HG03575 (cell line): ENCODE measurements at regions not wholly inside any gene's neighbourhood (a gene's known extent, or its start where the extent isn't known, plus 50 kb on each side); places are given as distances from the start of the nearest gene placed in this dataset.

Experiments
- ATAC-seq: cut with Tn5 transposase; IDR thresholded peaks from one replicate; pipeline ENCODE4 v1.9.1; 2021; ENCODE audit not compliant: unreplicated experiment, insufficient number of reproducible peaks, low FRiP score; ENCODE audit errors: extremely low read depth

DNA sequence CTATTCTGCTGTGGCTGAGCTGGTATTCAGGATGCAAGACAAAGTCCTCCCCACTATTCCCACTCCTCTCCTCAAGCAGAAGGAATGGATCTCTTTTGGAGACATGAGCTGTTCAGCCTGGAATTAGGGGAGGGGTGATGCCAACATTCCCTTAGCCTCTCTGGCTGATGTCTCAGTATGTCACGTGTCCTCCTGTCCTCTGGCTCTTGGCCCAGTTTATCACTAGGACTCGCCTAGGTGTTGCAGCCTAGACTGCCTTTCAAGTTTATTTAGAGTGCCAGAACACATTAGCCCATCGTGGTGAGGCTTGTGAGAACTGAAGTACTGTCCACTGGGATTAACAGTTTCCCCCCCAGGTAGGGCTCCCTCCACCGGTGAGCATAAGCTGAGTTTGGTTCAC, 239.9 kb upstream of the MIS18BP1 start:
- ATAC-seq: no peak

DNA sequence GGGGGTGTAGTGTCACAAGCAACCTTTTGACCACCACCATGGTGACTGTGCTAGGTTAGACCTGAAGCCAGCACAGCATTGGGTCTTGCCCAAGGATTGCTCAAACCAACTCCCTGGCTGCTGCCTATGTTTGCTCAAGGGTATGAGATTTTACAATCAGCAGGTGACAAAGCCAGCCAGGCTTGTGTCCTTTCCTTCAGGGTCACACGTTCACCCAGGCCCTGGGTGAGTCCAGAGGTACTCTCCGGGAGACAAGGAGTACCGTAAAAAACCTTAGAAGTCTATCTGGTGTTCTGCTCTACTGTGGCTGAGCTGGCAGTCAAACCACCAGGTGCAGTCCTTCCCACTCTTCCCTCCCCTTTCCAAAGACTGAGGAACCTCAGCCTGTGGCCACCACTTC, 238.9 kb upstream of the MIS18BP1 start:
- no peak for ATAC-seq

DNA sequence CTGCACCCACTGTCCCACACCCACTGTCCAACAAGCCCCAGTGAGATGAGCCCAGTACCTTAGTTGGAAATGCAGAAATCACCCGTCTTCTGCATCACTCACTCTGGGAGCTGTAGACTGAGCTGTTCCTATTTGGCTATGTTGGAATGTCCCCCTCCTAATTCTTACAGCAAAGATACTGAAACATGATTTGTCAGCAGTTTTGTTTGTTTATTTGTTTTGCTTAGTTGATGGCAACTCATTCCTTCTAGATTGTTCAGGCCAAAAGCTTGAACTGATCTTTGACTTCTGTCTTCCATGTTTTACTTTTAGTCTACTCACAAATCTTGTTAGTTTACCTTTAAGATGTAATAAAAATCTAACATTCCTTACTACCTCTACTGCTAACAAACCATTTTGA, 233.6 kb upstream of the MIS18BP1 start:
- ATAC-seq: no peak

DNA sequence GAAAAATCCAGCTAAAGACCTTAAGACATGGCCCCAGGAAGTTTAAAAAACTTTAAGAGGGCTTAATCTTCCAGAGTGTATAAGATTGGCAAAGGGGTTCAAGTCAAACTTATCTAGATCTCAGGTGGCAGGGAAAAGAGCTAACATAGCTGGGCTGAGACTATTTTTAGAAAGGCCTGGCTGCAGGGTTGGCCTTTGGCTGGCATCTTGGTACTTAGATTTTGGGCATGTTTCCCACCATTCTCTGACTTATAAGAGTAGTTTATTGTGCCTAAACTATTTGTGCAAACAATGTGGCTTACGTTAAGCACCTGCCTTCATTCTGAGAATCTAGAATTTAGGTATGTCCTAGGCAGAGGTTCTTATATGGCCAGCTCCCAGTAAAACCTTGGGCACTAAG, 214.0 kb upstream of the MIS18BP1 start:
- ATAC-seq: no peak

DNA sequence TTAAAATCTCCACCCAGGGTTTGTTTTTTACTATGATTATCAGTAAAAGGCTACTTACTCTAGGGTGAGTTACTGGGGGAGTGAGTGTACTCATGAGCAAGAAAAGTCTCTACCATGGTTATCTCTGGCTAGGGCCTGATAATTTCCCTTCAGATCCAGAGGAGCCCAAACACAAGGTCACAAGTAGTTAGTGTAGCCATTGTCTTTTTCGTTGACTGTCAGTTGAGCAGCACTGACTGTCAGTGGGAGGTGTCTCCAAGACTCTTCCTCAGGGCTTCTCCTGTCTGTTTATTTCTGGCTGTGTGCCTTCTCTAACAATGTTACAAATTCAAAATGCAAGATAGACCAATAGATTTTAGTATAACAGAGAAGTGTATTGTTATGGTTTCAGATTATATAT, 181.2 kb upstream of the MIS18BP1 start:
- no peak for ATAC-seq

DNA sequence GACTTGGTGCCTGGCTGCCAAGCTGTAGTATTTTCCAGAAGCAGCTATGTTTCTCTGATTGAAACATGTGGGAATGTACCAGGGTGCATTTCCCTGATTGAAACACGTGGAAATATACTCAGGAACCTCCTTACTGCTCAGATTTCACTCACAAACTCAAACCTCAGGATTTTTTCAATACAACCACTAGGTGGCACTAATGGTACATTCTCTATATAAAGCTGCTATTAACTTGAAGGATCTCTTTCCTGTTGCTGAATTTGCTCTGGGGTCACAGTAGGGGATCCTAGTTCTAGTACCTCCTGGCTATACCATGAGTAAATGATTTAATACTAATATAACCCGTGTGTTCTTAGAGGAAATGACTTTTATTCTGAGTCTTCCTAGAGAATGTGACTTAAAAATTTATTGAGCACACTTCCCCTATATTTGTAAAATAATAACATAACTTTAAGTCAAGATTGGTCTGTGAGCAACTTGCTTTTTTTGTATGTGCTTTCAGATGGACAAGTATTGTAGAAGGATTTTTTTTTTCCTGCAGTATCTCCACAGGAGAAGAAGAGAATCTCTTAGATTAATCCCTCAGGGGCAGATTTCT, 173.8 kb upstream of the MIS18BP1 start:
- ATAC-seq: peak; percentile 79

DNA sequence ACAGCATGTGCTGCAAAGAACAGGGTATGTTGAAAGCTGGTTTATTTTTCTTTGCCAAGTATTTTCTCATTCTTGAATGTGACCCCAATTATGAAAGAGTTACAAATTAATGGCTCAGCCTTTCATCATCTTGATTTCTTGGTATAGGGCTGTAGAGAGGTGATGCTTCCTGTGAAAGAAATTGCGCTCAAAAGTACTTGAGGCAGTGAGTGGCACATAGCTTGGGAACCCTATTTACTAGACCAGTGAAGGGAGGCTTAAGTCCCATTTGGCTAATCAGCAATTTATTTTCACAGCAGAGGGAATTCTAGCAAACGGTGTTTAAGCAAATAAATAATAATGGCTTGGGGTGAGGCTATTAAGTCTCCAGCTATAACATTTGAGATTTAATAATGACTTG, 153.9 kb upstream of the MIS18BP1 start:
- ATAC-seq: no peak

DNA sequence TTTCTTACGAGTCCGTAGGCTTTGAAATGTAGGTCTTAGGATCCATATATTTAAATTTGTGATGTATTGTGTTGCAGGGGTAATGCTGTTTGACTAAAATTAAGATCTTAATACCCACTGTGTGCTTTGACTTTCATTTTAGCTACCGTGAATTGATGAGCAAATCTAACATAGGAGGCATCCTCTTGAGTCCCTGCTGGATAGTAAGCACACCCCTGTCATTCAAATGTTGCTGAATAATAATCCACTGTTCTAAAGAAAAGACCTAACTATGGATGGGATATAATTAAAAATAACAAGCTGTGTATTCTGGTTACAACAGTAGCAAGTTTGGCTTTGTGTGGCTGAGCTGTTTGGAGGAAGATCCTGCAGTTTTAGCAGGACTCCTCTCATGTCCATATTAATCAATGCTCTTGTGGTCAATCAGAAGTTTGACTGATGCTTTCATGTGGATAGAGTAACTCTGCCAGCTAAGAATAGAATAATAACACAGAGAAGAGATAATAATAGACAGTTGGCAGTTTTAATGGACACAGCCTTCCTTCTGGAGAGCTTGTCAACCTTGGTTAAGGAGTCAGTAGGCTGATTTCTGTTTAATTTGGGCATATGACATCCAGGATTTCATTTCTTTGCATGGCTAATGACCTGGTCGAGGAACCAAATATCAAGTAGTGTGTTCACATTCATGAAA, 148.1 kb upstream of the MIS18BP1 start:
- no peak for ATAC-seq

DNA sequence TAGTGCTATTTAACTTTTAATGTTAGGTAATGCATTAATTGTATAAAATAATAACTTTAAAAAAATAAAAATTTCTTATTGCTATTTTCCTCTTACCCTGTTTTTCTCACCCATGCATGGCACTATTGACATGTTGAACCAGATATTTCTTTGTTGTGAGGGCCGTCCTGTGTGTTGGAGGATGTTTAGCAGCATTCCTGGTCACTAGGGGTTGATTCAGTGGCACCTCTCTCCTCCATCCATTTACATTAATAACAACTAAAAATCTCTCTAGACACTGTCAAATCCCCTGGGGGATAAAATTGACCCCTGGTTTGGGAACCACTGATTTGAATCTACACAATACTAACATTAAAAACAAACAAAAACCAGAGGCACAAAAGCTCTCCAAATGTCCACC, 147.5 kb upstream of the MIS18BP1 start:
- ATAC-seq: no peak

DNA sequence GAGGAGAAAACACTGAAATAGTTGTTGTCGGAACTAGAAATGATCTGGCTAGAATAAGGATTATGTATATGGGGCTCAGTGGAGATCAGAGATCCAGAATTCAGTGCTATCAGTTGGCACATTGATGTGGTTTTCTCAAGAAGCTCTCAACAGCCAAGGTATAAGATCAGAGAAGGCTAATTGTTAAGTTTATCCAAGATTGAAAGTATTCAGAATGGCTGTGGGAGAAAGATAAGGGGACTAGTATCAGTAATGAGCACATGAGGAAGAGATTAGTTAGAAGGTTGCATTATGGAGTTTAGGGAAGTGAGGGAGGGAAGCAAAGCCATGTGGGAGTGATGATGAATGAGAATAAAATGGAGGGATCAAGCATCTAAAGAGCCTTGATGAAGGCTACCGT, 128.1 kb upstream of the MIS18BP1 start:
- no peak for ATAC-seq

DNA sequence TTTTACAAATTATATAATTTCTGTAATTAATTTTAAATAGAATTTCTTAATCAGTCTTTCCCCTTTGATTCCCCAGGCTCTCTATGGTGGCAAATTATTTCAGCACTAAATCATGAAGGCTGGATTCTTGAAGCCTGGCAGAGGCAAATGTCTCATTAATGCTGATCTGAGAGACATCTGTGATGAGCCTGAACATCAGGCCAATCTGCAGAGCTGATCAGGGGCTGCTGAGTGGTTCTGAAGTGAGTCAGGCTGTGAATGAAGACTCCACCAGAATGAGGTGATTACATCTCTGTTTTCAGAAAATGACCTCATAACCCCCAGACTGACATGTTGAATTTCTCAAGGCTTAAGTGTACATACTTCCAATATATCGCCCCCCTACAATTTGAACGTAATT, 124.2 kb upstream of the MIS18BP1 start:
- ATAC-seq: no peak

DNA sequence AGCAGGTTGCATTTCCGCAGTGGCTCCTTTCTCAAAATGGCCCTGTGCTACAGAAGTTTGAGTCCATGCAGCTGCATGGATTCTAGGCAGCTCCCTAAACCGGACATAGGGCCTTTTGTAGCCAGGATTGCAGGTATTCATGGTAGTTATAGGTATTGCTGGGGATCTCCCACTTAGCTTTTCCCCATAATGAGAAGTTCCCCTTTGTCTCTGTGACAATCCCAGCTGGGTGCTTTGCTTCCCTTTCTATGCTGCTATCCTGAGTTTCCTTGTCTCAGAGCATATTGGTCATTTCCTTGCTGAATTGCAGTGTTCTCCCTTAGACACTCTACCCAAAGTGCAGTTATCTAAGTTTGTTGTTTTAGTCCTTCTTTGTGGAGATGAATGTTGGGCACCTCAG, 120.9 kb upstream of the MIS18BP1 start:
- ATAC-seq: no peak

DNA sequence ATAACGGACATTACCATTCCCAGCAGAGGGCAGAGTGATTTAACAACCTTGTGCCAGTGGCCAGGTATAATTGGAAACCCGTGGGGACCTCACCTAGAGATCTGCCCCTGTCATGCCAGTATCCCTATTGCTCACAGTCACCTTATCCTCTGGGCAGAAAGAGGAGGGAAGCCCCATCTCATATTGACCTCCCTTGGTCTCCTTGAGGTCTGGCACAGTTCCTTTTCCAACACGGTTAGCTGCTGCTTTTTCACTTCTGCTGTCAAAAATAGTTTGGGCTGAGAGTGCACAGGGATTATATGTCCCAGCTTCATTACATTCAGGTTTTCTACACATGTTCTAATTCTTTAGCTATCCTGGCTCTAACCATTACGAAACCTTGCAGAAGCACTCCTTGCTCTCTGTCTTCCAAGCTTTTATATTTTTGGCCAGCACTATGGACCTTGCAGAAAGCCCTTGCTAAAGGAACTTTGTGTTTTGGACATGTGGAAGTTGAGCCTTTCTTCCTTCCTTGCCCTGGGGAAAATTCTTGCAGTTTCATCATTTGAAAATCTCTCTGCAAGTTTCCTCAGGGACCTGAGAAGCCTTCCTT, 111.7 kb upstream of the MIS18BP1 start:
- ATAC-seq: no peak

DNA sequence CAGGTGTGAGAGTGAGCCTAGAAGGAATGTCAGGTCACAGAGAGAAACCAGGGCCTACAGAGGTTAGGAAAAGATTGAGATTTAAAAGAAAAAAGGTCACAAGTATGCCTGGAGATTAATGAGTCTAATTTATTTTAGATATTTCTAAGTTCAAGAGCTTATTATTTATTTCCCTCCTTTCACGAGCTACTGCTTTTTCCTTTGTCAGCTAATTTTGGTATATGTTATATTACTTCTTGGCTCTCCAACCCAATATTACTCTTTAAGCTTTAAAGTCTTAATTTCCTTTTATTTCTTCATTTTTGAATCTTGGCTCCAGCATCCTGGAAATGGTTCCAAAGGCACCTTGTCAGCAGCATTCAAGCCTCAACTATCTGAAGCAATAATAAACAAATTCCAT, 109.5 kb upstream of the MIS18BP1 start:
- no peak for ATAC-seq

DNA sequence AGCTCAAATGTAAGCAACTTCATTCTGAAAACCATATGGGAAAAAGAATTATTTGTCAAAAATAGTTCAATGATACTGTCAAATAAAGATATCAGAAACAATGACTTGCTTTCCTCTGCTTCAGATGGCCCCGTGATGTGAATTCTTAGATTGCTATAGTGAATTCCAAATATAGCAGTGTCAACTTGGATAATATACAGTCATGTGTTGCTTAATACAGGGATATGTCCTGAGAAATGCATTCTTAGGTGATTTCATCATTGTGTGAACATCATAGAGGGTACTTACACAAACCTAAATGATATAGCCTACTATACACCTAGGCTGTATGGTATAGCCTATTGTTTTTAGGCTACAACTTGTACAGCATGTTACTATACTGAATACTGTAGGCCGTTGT, 108.7 kb upstream of the MIS18BP1 start:
- no peak for ATAC-seq

DNA sequence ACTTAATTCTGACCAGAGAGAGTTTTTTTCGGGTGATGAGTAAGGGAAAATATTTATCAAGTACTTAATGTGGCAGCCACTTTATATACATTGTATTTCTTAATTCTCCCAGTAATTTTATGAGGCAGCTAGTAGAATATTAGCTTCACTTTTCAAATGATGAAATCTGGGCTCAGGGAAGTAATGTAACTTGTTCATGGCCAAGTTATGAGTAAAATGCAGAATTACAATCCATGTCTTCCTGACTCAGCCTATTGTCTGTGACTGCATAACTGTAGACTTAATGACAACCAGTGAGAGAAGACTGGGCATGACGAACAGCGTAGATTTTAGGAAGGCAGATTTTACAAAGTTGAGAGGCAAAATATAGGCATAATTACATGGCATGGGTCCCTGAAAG, 106.7 kb upstream of the MIS18BP1 start:
- no peak for ATAC-seq

DNA sequence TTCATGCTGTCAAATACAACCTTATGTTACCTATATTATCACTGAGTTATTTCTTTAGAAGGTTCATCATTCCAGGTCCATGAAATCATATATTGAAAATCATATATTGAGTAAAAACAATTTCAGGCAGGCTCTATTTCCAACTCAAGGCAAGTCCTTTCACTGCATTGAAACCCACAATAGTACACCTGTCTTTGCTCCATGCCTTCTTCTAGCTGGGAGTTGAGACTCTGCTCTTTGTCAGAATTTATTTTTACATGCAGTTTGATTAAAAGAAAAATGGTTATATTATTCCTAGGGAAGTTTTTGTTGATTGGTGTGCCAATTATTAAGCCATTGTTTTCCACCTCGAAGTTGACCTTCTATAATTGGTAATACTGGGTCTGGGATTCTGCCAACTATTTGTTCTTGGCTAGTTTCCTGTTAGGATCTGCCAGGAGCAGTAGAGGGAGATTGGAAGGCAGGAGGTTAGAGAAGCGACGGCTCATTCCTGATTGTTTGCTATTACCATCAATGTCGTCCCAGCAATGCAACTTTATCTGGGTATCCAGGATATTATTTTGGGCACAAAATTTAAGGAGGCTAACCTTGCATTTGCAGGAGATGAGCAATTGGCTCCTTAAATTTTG, 79.5 kb upstream of the MIS18BP1 start:
- no peak for ATAC-seq

DNA sequence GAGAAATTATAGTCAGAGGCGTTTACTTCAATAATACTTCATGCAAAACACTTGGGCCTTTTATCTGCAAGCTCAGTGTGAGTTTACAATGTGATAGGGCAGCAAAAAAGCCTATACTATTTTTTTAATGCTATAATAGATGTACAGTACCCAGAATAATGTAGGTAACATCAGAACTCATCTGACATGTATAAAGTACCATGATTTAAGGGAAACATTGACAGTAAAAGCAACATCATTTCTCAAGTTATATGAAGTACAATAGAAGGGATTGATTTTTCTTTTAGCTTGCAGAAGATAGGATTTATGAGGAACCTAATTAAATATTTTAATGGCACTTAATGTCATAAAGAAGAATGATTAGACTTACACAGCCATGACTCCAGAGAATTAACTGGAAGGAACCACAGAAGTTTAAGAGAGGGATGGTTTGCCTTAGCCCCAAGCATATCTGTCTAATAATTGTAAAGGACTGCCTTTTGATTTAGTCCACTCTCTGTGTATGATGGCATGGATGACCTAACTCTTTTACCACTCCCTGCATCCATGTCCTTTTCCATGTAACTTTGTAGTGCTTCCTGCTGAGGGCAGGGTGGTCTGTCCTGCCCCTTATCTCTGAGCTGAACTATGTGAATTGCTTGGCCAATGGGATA, 55.9 kb upstream of the MIS18BP1 start:
- no peak for ATAC-seq
